SK-N-SH (cell line): ENCODE measurements at regions not wholly inside any gene's neighbourhood (a gene's known extent, or its start where the extent isn't known, plus 50 kb on each side); places are given as distances from the start of the nearest gene placed in this dataset.

ENCODE experiments used
- CTCF ChIA-PET: fragments of 300-600, 350-600 bp; formaldehyde crosslinking; extraction: SDS; loops from one replicate; lab custom pipeline; 2021; lab: Yijun Ruan, JAX
- POLR2A ChIA-PET: fragments of 350-600 bp; sonication (Branson Sonifier 250); formaldehyde crosslinking; extraction: SDS; loops from one replicate; lab custom pipeline; 2020; ENCODE audit warnings: antibody characterized with exemption, inconsistent platforms; lab: Yijun Ruan, JAX
- DNase-seq: peaks from one replicate; pipeline ENCODE4 v3.0.0; 2012
- H2AFZ ChIP-seq: fragments of 200-600 bp; sonication (generic); 2 replicates; pipeline ENCODE4 v1.8.1; 2016; ENCODE audit warnings: antibody characterized with exemption, mild to moderate bottlenecking, low read depth
- H3F3A ChIP-seq: fragments of 200-600 bp; sonication (generic); replicated peaks from 2 replicates; pipeline ENCODE3; 2016; ENCODE audit warnings: antibody characterized with exemption, mild to moderate bottlenecking; ENCODE audit not compliant: insufficient read depth
- H3K27ac ChIP-seq, 2 experiments: fragments of 200-500 bp in 1 of 2; fragments of 200-600 bp in 1 of 2; sonication (Bioruptor generic) in 1 of 2; sonication (generic), shearing (Covaris generic) in 1 of 2; 2 replicates each; pipeline versions ENCODE4 v1.5.1 to v1.6.1; 2014 to 2016; ENCODE audit warnings: low read depth in 2 of 2, inconsistent platforms in 1 of 2, low read length in 1 of 2, mild to moderate bottlenecking in 1 of 2, mixed read lengths in 1 of 2
- H3K27me3 ChIP-seq: fragments of 200-600 bp; sonication (generic), shearing (Covaris generic); 2 replicates; pipeline ENCODE4 v1.6.1; 2016; ENCODE audit warnings: mixed run types; ENCODE audit not compliant: insufficient read depth
- H3K36me3 ChIP-seq, 2 experiments: fragments of 200-500 bp in 1 of 2; fragments of 200-600 bp in 1 of 2; sonication (Bioruptor generic) in 1 of 2; sonication (generic) in 1 of 2; replicated peaks in 1 of 2; 2 replicates each; pipeline versions ENCODE3 to v1.5.1; 2014 to 2016; ENCODE audit warnings: low read length in 1 of 2, mild to moderate bottlenecking in 1 of 2; ENCODE audit not compliant: insufficient read depth in 2 of 2, control insufficient read depth in 1 of 2
- H3K4me1 ChIP-seq, 2 experiments: fragments of 200-500 bp in 1 of 2; fragments of 200-600 bp in 1 of 2; sonication (Bioruptor generic) in 1 of 2; sonication (generic), shearing (Covaris generic) in 1 of 2; 2 replicates each; pipeline versions ENCODE4 v1.5.1 to v1.6.1; 2014 to 2016; ENCODE audit warnings: low read depth in 1 of 2, low read length in 1 of 2, mixed run types in 1 of 2; ENCODE audit not compliant: insufficient read depth in 2 of 2, control insufficient read depth in 1 of 2
- H3K4me2 ChIP-seq: fragments of 200-600 bp; sonication (generic), shearing (Covaris generic); 2 replicates; pipeline ENCODE4 v1.6.1; 2017; ENCODE audit warnings: mixed run types
- H3K4me3 ChIP-seq, 2 experiments: fragments of 200-500 bp in 1 of 2; fragments of 200-600 bp in 1 of 2; sonication (Bioruptor generic) in 1 of 2; sonication (generic), shearing (Covaris generic) in 1 of 2; 2 replicates each; pipeline versions ENCODE4 v1.5.1 to v1.8.1; 2014 to 2016; ENCODE audit warnings: low read depth in 2 of 2, inconsistent platforms in 1 of 2, low read length in 1 of 2, mild to moderate bottlenecking in 1 of 2, mixed read lengths in 1 of 2, moderate library complexity in 1 of 2
- H3K79me2 ChIP-seq: fragments of 200-600 bp; sonication (generic); 2 replicates; pipeline ENCODE4 v1.8.1; 2017; ENCODE audit warnings: mild to moderate bottlenecking; ENCODE audit not compliant: insufficient read depth
- H3K9ac ChIP-seq: fragments of 200-600 bp; sonication (generic); 2 replicates; pipeline ENCODE4 v1.6.1; 2017; ENCODE audit warnings: mixed run types
- H3K9me2 ChIP-seq: fragments of 200-600 bp; sonication (generic); 2 replicates; pipeline ENCODE4 v1.6.1; 2017; ENCODE audit warnings: mixed run types
- H3K9me3 ChIP-seq: fragments of 200-600 bp; sonication (generic); 2 replicates; pipeline ENCODE4 v1.6.1; 2017; ENCODE audit warnings: mixed run types, mild to moderate bottlenecking, moderate library complexity
- H4K20me1 ChIP-seq: fragments of 200-600 bp; sonication (generic); 2 replicates; pipeline ENCODE4 v1.6.1; 2017; ENCODE audit warnings: mild to moderate bottlenecking, mixed run types; ENCODE audit not compliant: insufficient read depth
- ELF1 ChIP-seq: IDR thresholded peaks from 2 replicates; pipeline ENCODE4 v1.4.0; 2012
- EZH2phosphoT487 ChIP-seq: fragments of 200-600 bp; sonication (generic); IDR thresholded peaks from 2 replicates; pipeline ENCODE4 v1.6.1; 2017; ENCODE audit warnings: low read depth, mixed run types, mild to moderate bottlenecking, antibody characterized with exemption, moderate library complexity, borderline replicate concordance
- FOSL2 ChIP-seq: IDR thresholded peaks from 2 replicates; pipeline ENCODE4 v1.4.0; 2012; ENCODE audit warnings: low read depth, mild to moderate bottlenecking, moderate library complexity, borderline replicate concordance
- FOXJ3 ChIP-seq: sonication (generic); formaldehyde crosslinking; IDR thresholded peaks from 2 replicates; pipeline ENCODE4 v1.5.1; 2020; ENCODE audit warnings: mild to moderate bottlenecking, missing genetic modification reagents
- FOXM1 ChIP-seq: IDR thresholded peaks from 2 replicates; pipeline ENCODE4 v1.4.0; 2012; ENCODE audit warnings: low read depth, mild to moderate bottlenecking
- GATA2 ChIP-seq: sonication (generic); formaldehyde crosslinking; IDR thresholded peaks from 2 replicates; pipeline ENCODE4 v1.5.0; 2020; ENCODE audit warnings: mild to moderate bottlenecking, missing genetic modification reagents
- MEF2A ChIP-seq: IDR thresholded peaks from 2 replicates; pipeline ENCODE4 v1.4.0; 2012; ENCODE audit warnings: low read depth, borderline replicate concordance
- NFIC ChIP-seq: IDR thresholded peaks from 2 replicates; pipeline ENCODE4 v1.4.0; 2012; ENCODE audit warnings: borderline replicate concordance
- RCOR1 ChIP-seq: fragments of 150-350 bp; IDR thresholded peaks from 2 replicates; pipeline ENCODE4 v1.6.1; 2017; ENCODE audit warnings: antibody characterized with exemption, low read length
- RXRA ChIP-seq: IDR thresholded peaks from 2 replicates; pipeline ENCODE4 v1.4.0; 2012; ENCODE audit warnings: low read depth, mild to moderate bottlenecking, borderline replicate concordance
- SIN3A ChIP-seq: IDR thresholded peaks from 2 replicates; pipeline ENCODE4 v1.6.1; 2012; ENCODE audit warnings: low read depth, mild to moderate bottlenecking, low read length, moderate library complexity, borderline replicate concordance
- TEAD4 ChIP-seq: IDR thresholded peaks from 2 replicates; pipeline ENCODE4 v1.4.0; 2012; ENCODE audit warnings: mild to moderate bottlenecking, borderline replicate concordance; ENCODE audit not compliant: insufficient read depth
- YY1 ChIP-seq: IDR thresholded peaks from 2 replicates; pipeline ENCODE4 v1.4.0; 2012; ENCODE audit warnings: low read depth, mild to moderate bottlenecking
- WGBS: methylation state at CpG from one replicate; pipeline ENCODE4 v1.1.6; 2017; ENCODE audit warnings: low lambda C conversion rate; 5-methylcytosine and 5-hydroxymethylcytosine counted together
- TF ChIP-seq, protein P1 (sequence below): IDR thresholded peaks from 2 replicates; pipeline ENCODE4 v1.6.1; 2012; ENCODE audit warnings: mild to moderate bottlenecking, low read depth, low read length, moderate library complexity
- TF ChIP-seq, protein P2 (sequence below): IDR thresholded peaks from 2 replicates; pipeline ENCODE4; 2012
- TF ChIP-seq, protein P3 (sequence below): fragments of 200-600 bp; sonication (generic); IDR thresholded peaks from 2 replicates; pipeline ENCODE4 v1.6.1; 2017; ENCODE audit warnings: antibody characterized with exemption, mild to moderate bottlenecking, moderate library complexity
- TF ChIP-seq, protein P4 (sequence below): IDR thresholded peaks from 2 replicates; pipeline ENCODE4 v1.4.0; 2012; ENCODE audit warnings: low read depth

DNA sequence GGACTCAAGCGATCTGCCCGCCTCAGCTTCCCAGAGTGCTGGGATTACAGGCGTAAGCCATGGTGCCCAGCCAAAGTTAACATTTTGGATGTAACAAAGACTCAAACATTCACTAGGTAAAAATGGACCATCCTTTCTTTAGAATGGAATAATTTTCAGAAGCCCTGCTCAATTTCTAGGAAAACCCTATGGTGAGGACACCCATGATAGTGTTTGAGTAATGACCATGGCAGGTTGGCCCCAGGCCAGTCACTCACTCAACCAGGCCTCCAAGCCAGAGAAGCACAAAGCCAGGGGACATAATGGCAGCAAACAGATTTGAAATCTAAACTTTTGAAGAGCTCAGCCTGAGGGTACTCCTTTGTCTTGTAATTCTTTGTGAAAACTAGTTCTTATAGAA, 59.9 kb upstream of the GPR6 start:
- H3K36me3 ChIP-seq: no peaks in the 10 kb centered on the region
- POLR2A ChIA-PET: no interaction called here
- no peak for TF ChIP-seq NFIC
- TF ChIP-seq FOSL2: no peak
- TF ChIP-seq SIN3A: no peak
- TF ChIP-seq, protein P1, sequence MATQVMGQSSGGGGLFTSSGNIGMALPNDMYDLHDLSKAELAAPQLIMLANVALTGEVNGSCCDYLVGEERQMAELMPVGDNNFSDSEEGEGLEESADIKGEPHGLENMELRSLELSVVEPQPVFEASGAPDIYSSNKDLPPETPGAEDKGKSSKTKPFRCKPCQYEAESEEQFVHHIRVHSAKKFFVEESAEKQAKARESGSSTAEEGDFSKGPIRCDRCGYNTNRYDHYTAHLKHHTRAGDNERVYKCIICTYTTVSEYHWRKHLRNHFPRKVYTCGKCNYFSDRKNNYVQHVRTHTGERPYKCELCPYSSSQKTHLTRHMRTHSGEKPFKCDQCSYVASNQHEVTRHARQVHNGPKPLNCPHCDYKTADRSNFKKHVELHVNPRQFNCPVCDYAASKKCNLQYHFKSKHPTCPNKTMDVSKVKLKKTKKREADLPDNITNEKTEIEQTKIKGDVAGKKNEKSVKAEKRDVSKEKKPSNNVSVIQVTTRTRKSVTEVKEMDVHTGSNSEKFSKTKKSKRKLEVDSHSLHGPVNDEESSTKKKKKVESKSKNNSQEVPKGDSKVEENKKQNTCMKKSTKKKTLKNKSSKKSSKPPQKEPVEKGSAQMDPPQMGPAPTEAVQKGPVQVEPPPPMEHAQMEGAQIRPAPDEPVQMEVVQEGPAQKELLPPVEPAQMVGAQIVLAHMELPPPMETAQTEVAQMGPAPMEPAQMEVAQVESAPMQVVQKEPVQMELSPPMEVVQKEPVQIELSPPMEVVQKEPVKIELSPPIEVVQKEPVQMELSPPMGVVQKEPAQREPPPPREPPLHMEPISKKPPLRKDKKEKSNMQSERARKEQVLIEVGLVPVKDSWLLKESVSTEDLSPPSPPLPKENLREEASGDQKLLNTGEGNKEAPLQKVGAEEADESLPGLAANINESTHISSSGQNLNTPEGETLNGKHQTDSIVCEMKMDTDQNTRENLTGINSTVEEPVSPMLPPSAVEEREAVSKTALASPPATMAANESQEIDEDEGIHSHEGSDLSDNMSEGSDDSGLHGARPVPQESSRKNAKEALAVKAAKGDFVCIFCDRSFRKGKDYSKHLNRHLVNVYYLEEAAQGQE: no peak
- TF ChIP-seq, protein P2, sequence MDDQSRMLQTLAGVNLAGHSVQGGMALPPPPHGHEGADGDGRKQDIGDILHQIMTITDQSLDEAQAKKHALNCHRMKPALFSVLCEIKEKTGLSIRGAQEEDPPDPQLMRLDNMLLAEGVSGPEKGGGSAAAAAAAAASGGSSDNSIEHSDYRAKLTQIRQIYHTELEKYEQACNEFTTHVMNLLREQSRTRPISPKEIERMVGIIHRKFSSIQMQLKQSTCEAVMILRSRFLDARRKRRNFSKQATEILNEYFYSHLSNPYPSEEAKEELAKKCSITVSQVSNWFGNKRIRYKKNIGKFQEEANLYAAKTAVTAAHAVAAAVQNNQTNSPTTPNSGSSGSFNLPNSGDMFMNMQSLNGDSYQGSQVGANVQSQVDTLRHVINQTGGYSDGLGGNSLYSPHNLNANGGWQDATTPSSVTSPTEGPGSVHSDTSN: no peak
- no peak for TF ChIP-seq GATA2 (CRISPR knock-in tag)
- TF ChIP-seq MEF2A: no peak
- TF ChIP-seq, protein P3, sequence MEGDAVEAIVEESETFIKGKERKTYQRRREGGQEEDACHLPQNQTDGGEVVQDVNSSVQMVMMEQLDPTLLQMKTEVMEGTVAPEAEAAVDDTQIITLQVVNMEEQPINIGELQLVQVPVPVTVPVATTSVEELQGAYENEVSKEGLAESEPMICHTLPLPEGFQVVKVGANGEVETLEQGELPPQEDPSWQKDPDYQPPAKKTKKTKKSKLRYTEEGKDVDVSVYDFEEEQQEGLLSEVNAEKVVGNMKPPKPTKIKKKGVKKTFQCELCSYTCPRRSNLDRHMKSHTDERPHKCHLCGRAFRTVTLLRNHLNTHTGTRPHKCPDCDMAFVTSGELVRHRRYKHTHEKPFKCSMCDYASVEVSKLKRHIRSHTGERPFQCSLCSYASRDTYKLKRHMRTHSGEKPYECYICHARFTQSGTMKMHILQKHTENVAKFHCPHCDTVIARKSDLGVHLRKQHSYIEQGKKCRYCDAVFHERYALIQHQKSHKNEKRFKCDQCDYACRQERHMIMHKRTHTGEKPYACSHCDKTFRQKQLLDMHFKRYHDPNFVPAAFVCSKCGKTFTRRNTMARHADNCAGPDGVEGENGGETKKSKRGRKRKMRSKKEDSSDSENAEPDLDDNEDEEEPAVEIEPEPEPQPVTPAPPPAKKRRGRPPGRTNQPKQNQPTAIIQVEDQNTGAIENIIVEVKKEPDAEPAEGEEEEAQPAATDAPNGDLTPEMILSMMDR: no peak
- no peak for TF ChIP-seq RCOR1
- no peak for TF ChIP-seq FOXM1
- TF ChIP-seq, protein P4, sequence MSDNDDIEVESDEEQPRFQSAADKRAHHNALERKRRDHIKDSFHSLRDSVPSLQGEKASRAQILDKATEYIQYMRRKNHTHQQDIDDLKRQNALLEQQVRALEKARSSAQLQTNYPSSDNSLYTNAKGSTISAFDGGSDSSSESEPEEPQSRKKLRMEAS: no peak
- no peak for TF ChIP-seq YY1
- TF ChIP-seq TEAD4: no peak
- no peak for TF ChIP-seq RXRA
- TF ChIP-seq EZH2phosphoT487: no peak
- TF ChIP-seq ELF1: no peak
- no peak for TF ChIP-seq FOXJ3 (CRISPR knock-in tag)
- TF ChIP-seq, all 33 proteins: peak for 0
- Histone ChIP-seq H3K9me3 (no peaks in the 10 kb centered on the region), H3K27me3 (no peaks in the 10 kb centered on the region; the same call in 1 of the 2 replicates), H3K9ac (no peak overlapping the region), H3K4me3 (no peak overlapping the region), H3K9me2 (no peaks in the 10 kb centered on the region), H3K27ac (no peak overlapping the region), H3K4me1 (no peaks in the 10 kb centered on the region), H3K79me2 (no peaks in the 10 kb centered on the region), H3F3A (no peaks in the 10 kb centered on the region), H4K20me1 (no peaks in the 10 kb centered on the region), H2AFZ (no peak overlapping the region), H3K4me2 (no peak overlapping the region)
- CTCF ChIA-PET: no interaction called here
- 78% methylated on average over 1 of the region's 3 CpGs for WGBS
- no peak for DNase-seq
